Sigmoid colon (tissue), 6 donors: ENCODE measurements at regions not wholly inside any gene's neighbourhood (a gene's known extent, or its start where the extent isn't known, plus 50 kb on each side); places are given as distances from the start of the nearest gene placed in this dataset.

Experiments
- DNase-seq: peaks from one replicate; pipeline ENCODE4 v3.0.0-alpha.2; 2019
- H3K27ac ChIP-seq, 4 donors: fragments of 200-600 bp; sonication (generic); one replicate each; pipeline ENCODE4 v1.5.1; 2016 to 2019; ENCODE audit warnings: mild to moderate bottlenecking in 1 of 4
- H3K27me3 ChIP-seq, 3 donors: fragments of 200-600 bp; sonication (generic); one replicate each; pipeline ENCODE4 v1.5.1; 2019; ENCODE audit warnings: mild to moderate bottlenecking in 1 of 3
- H3K36me3 ChIP-seq, 4 donors: fragments of 200-600 bp; sonication (generic); one replicate each; pipeline ENCODE4 v1.5.1; 2016 to 2019
- H3K4me1 ChIP-seq, 4 donors: fragments of 200-600 bp; sonication (generic); one replicate each; pipeline ENCODE4 v1.5.1; 2017 to 2019
- H3K4me3 ChIP-seq, 4 donors: fragments of 200-600 bp; sonication (generic); one replicate each; pipeline ENCODE4 v1.5.1; 2017 to 2019; ENCODE audit warnings: mild to moderate bottlenecking in 2 of 4, moderate library complexity in 1 of 4
- H3K9me3 ChIP-seq, 4 donors: fragments of 200-600 bp in 3 of 4; sonication (generic) in 3 of 4; one replicate each; pipeline versions ENCODE4 v1.5.1 to v1.6.1; 2013 to 2019
- CTCF ChIP-seq, 4 experiments: fragments of 450-650 bp in 3 of 4; fragments of 200-600 bp in 1 of 4; IDR thresholded peaks; one replicate each; pipeline ENCODE4 v1.5.1; 2016 to 2019; ENCODE audit warnings: antibody characterized with exemption in 4 of 4, mild to moderate bottlenecking in 3 of 4, moderate library complexity in 2 of 4
- EP300 ChIP-seq, 4 donors: sonication (generic); formaldehyde crosslinking; IDR thresholded peaks; one replicate each; pipeline ENCODE4 v1.6.1; 2017; ENCODE audit warnings: antibody characterized with exemption in 4 of 4
- POLR2A ChIP-seq, 2 donors: fragments of 450-650 bp; IDR thresholded peaks; one replicate each; pipeline ENCODE4 v1.6.1; 2016; ENCODE audit warnings: antibody characterized with exemption in 2 of 2, mild to moderate bottlenecking in 2 of 2, moderate library complexity in 2 of 2
- POLR2AphosphoS5 ChIP-seq, 4 donors: sonication (generic); formaldehyde crosslinking; IDR thresholded peaks; one replicate each; pipeline ENCODE4 v1.6.1; 2017; ENCODE audit warnings: antibody characterized with exemption in 4 of 4
- WGBS, 2 donors: extraction: QIAGEN DNeasy Blood & Tissue Kit; methylation state at CpG; one replicate each; pipeline ENCODE4 v1.1.7; 2013; 5-methylcytosine and 5-hydroxymethylcytosine counted together
- intact Hi-C: fragments of 100-400 bp; cut with DNase I; formaldehyde crosslinking; loops from one replicate; pipeline ENCODE4 v1.15.1; 2023
- donor health status: healthy with polysubstance abuse.
- donor health status: healthy.

- TF ChIP-seq EP300 (IDR thresholded peaks at IDR 0.05) (no peak), POLR2A (IDR thresholded peaks at IDR 0.05) (no peak), CTCF (IDR thresholded peaks at IDR 0.05) (no peak), POLR2AphosphoS5 (IDR thresholded peaks at IDR 0.05) (no peak)
- no peaks in the 10 kb centered on the region for H3K27me3 ChIP-seq
- intact Hi-C loops = no loop called here
- 69 to 84% methylated on average over 3 of the region's 3 CpGs for WGBS, 2 donors
- H3K36me3 ChIP-seq = no peaks in the 10 kb centered on the region
- no peak overlapping the region for H3K27ac ChIP-seq
- no peak overlapping the region for H3K4me3 ChIP-seq
- no peak for DNase-seq
- no peaks in the 10 kb centered on the region for H3K9me3 ChIP-seq
- no peaks in the 10 kb centered on the region for H3K4me1 ChIP-seq
Measured at GRCh38 chr5:97363577-97363976, 180.5 kb upstream of the RIOK2 start.

DNA sequence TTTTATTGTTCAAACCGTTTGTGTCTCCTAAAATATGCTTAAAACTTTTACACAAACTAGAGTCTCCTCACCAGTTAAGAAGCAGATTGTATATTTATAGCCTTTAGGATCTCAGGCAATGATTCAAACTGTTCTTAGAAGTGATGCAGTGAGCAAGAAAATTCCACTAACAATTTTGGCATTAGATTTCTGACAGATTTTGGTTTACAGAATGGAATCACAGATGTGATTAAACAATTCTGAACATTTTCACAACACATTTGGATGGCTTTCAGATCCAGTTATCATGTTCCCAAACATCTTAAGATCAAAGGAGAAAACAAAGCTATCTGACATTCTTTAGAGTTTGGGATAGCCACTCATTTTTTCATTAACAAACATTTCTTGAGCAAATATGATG is 181.7 kb upstream of the RIOK2 start:
- Histone ChIP-seq H3K27ac (no peak overlapping the region), H3K4me3 (no peak overlapping the region), H3K4me1 (no peaks in the 10 kb centered on the region), H3K36me3 (no peaks in the 10 kb centered on the region), H3K27me3 (no peaks in the 10 kb centered on the region), H3K9me3 (no peaks in the 10 kb centered on the region)
- TF ChIP-seq CTCF (IDR thresholded peaks at IDR 0.05) (no peak), EP300 (IDR thresholded peaks at IDR 0.05) (no peak), POLR2AphosphoS5 (IDR thresholded peaks at IDR 0.05) (no peak), POLR2A (IDR thresholded peaks at IDR 0.05) (no peak)
- no peak for DNase-seq
- intact Hi-C loops = no loop called here
- WGBS, 2 donors = 13 to 28% methylated on average over 1 of the region's 1 CpG

DNA sequence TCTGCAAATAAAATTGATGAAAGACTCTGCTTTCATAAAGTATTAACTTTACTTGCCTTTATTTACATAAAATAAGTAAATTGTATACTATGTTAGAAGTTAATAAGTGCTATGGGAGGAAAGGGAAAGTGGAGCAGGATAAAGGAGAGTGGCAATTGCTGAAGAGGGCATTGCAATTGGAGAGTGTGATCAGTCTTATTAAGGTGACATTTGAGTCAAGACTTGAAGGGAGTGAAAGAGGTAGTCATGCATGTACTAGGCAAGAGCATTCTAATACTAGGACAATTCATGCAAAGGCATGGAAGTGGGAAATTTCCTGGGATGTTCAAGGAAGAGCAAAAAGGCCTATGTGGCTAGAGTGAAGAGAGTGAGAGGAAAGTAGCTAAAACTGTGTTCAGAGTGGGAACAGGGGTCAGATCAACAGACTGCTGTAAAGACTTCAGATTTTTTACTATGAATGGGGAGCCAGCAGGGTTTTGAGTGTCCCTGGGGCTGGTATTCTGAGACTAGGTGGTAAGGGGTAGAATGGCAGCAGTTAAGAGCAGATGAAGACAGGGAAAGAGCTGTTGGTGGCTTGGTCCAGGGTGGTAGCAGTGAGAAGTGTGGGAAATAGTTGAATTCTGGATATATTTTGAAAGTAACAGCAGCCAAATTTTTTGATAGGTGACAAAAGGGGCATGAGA is 182.3 kb upstream of the RIOK2 start:
- no peak for TF ChIP-seq POLR2AphosphoS5 (IDR thresholded peaks at IDR 0.05)
- TF ChIP-seq CTCF (IDR thresholded peaks at IDR 0.05) = no peak
- Histone ChIP-seq H3K4me1 (no peaks in the 10 kb centered on the region), H3K27ac (no peak overlapping the region), H3K4me3 (no peak overlapping the region), H3K9me3 (no peaks in the 10 kb centered on the region), H3K27me3 (no peaks in the 10 kb centered on the region), H3K36me3 (no peaks in the 10 kb centered on the region)
- no peak for DNase-seq
- intact Hi-C loops = no loop called here

GRCh38 chr5:97365918-97366317 is 182.9 kb upstream of the RIOK2 start:
- no peaks in the 10 kb centered on the region for H3K36me3 ChIP-seq
- no peaks in the 10 kb centered on the region for H3K27me3 ChIP-seq
- no peak for TF ChIP-seq CTCF (IDR thresholded peaks at IDR 0.05)
- TF ChIP-seq EP300 (IDR thresholded peaks at IDR 0.05) = no peak
- TF ChIP-seq POLR2AphosphoS5 (IDR thresholded peaks at IDR 0.05) = no peak
- no peak for TF ChIP-seq POLR2A (IDR thresholded peaks at IDR 0.05)
- no peak overlapping the region for H3K4me3 ChIP-seq
- DNase-seq = no peak
- H3K27ac ChIP-seq = no peak overlapping the region
- H3K4me1 ChIP-seq = no peaks in the 10 kb centered on the region
- 80 to 87% methylated on average over 4 of the region's 4 CpGs for WGBS, 2 donors
- intact Hi-C loops = no loop called here
- no peaks in the 10 kb centered on the region for H3K9me3 ChIP-seq

GRCh38 chr5:97375959-97376358 is 192.9 kb upstream of the RIOK2 start:
- H3K27me3 ChIP-seq = no peaks in the 10 kb centered on the region
- intact Hi-C loops = no loop called here
- no peak for DNase-seq
- TF ChIP-seq EP300 (IDR thresholded peaks at IDR 0.05) = no peak
- TF ChIP-seq CTCF (IDR thresholded peaks at IDR 0.05) = no peak
- TF ChIP-seq POLR2AphosphoS5 (IDR thresholded peaks at IDR 0.05) = no peak
- TF ChIP-seq POLR2A (IDR thresholded peaks at IDR 0.05) = no peak
- no peaks in the 10 kb centered on the region for H3K36me3 ChIP-seq
- H3K4me3 ChIP-seq = no peak overlapping the region
- H3K9me3 ChIP-seq = no peaks in the 10 kb centered on the region
- H3K27ac ChIP-seq = no peak overlapping the region
- no peaks in the 10 kb centered on the region for H3K4me1 ChIP-seq
